NB4 (cell line): ENCODE measurements at regions not wholly inside any gene's neighbourhood (a gene's known extent, or its start where the extent isn't known, plus 50 kb on each side); places are given as distances from the start of the nearest gene placed in this dataset.

Source experiments
- DNase-seq: peaks from one replicate; pipeline ENCODE4 v3.0.0; 2010; ENCODE audit warnings: low read depth
- H3K4me3 ChIP-seq: one replicate; pipeline ENCODE4 v1.5.1; 2011; ENCODE audit warnings: mild to moderate bottlenecking, low read depth, low read length, moderate library complexity
- MYC ChIP-seq: IDR thresholded peaks from 2 replicates; pipeline ENCODE4 v1.6.1; 2011; ENCODE audit warnings: low read depth, low read length
- POLR2A ChIP-seq: IDR thresholded peaks from 2 replicates; pipeline ENCODE4 v1.6.1; 2011; ENCODE audit warnings: mild to moderate bottlenecking; ENCODE audit not compliant: insufficient read length; ENCODE audit errors: extremely low read depth
- TF ChIP-seq, protein P1 (sequence below): IDR thresholded peaks from 2 replicates; pipeline ENCODE4 v1.6.1; 2011; ENCODE audit warnings: low read depth, low read length
- TF ChIP-seq, protein P2 (sequence below): IDR thresholded peaks from one replicate; pipeline ENCODE4 v1.5.1; 2012; ENCODE audit warnings: low read depth, low read length

DNA sequence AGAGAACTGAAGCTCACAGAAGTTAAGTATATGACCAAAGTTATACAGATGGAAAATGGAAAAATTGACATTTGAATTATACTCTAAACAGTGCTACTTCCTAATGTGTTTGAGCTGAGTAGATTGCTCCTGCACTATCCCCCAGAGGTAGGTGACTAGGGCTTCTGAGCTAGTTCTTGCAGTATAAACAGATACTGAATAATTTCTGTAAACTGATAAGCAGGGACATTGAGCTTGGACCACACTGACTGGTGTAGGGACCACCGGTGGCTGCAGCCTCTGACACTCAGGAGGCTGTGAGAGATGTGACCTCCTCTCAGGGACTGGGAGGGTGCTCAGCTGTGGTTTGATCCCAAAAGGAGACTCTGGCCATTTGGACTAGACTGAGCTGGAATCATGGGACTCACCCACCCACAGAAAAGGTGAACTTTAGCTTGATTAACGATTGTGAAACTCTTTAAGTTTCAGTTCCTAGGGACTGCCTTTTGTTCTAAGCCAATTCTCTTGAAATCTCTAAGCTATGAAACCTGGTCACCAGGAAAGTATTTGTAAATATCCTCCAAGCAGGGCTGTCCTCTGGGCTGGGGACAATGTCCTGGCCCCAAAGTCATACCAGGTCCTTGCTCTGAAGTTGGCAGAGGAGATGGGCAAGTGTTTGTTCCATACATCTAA lies 291.5 kb downstream of the SEC61B start:
- H3K4me3 ChIP-seq = no peak overlapping the region
- TF ChIP-seq, protein P1, sequence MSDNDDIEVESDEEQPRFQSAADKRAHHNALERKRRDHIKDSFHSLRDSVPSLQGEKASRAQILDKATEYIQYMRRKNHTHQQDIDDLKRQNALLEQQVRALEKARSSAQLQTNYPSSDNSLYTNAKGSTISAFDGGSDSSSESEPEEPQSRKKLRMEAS = no peak
- TF ChIP-seq, protein P2, sequence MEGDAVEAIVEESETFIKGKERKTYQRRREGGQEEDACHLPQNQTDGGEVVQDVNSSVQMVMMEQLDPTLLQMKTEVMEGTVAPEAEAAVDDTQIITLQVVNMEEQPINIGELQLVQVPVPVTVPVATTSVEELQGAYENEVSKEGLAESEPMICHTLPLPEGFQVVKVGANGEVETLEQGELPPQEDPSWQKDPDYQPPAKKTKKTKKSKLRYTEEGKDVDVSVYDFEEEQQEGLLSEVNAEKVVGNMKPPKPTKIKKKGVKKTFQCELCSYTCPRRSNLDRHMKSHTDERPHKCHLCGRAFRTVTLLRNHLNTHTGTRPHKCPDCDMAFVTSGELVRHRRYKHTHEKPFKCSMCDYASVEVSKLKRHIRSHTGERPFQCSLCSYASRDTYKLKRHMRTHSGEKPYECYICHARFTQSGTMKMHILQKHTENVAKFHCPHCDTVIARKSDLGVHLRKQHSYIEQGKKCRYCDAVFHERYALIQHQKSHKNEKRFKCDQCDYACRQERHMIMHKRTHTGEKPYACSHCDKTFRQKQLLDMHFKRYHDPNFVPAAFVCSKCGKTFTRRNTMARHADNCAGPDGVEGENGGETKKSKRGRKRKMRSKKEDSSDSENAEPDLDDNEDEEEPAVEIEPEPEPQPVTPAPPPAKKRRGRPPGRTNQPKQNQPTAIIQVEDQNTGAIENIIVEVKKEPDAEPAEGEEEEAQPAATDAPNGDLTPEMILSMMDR = no peak
- TF ChIP-seq POLR2A (no peak), MYC (no peak)
- DNase-seq = no peak

DNA sequence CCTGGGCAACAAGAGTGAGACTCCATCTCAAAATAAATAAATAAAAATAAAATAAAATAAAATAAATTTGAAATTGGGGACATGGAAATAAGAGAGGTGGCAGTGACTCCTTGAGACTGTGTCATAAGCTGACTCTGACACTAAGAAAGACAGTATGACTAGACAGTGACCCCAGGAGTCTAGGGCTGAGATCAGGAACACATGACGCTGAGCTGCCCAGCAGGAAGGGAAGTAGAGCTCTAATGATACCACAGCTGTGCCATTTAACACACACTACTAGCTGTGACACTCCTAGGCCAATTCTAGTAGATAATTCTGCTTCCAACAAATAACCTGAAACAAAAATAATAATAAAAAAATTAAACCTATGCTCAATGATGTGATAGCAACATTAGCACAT lies 293.0 kb downstream of the SEC61B start:
- no peak overlapping the region for H3K4me3 ChIP-seq
- TF ChIP-seq MYC (no peak), POLR2A (no peak)
- TF ChIP-seq, protein P2 = no peak
- TF ChIP-seq, protein P1 = no peak
- no peak for DNase-seq

DNA sequence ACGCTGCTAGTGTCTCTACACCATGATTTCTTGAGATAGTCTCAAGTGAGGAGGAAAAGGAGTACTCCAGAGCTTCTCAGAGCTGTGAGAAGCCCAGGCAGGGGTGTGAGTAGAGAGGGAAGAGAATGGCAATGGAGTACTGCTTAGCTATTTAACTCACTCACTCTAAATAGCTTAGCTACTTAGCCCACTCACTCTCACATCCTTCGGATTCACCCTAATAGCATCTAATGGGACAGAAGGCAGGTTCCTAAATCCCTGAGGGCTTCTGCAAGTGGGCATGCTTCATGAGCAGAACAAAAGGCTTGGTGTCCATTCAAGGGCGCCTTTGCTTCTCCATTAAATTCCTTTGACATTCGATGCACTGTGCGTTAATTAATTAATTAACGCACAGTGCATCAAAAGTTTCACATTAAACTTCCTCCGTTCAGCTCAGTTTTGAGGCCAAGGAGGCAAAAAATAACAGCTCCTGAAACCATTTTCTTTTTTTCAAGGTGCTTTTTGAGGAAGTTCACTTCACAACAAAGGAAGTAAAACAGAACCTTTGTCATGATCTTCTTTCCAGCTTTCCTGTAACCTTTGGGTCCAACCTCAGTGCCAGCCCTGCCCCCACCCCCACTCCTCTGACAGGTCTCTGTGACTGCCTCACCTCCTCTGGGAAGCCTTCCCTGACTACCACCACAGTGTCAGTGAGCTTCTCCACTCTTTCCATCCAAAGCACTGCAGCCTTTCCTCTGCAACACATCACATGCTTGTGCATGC lies 294.0 kb downstream of the SEC61B start:
- DNase-seq = no peak
- no peak overlapping the region for H3K4me3 ChIP-seq
- TF ChIP-seq POLR2A (no peak), MYC (no peak)
- TF ChIP-seq, protein P2 = no peak
- TF ChIP-seq, protein P1 = no peak

DNA sequence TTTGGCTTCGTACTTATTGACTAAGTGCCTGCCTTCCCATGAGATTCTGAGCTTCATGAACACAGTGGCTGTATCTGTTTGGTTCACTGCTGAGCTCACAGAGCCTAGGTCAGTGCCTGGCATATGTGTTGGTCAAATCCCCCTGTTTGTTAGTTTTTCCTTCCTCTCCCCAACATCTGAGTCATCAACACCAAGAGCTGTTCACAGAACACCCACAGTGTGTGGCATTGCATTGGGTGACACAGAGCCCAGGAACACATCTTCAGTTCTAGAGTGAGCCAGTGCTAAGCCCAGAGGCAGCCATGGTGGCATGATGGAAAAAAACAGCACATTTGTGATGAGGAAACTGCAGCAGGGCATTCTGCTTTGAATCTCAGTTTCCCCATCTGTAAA lies 294.6 kb downstream of the SEC61B start:
- H3K4me3 ChIP-seq = no peak overlapping the region
- TF ChIP-seq POLR2A (no peak), MYC (no peak)
- TF ChIP-seq, protein P2 = no peak
- TF ChIP-seq, protein P1 = no peak
- no peak for DNase-seq

DNA sequence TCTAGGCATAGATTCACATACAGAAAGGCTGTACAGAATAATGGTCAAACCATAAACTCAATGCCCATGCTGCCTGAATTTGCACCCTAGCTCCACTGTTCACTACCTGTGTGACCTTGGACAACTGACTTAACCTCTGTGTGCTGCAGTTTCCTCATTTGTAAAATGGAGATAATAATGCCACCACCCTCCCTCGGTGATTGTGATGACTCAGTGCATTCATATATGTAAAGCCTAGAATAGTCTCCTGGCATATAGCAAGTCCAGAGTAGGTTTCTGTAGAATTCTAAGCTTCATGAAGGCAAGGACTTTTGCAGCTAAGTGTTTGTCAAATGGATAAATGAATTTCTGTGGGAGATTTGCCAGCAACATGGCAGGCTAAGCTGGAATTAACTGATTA lies 297.8 kb upstream of the NR4A3 start:
- DNase-seq = no peak
- H3K4me3 ChIP-seq = no peak overlapping the region
- TF ChIP-seq POLR2A (no peak), MYC (no peak)
- TF ChIP-seq, protein P1 = no peak
- TF ChIP-seq, protein P2 = no peak
